MCF 10A (cell line): ENCODE measurements at regions not wholly inside any gene's neighbourhood (a gene's known extent, or its start where the extent isn't known, plus 50 kb on each side); places are given as distances from the start of the nearest gene placed in this dataset.

ENCODE experiments used
- BruUV-seq: library from RNA; stranded (reverse); fragments of 400-500 nt; replicated peaks from 2 replicates; lab custom pipeline; 2021; lab: Mats Ljungman, UMichigan
- CTCF ChIA-PET: fragments of 300-600 bp; sonication (Branson Sonifier 250); formaldehyde crosslinking; extraction: SDS; loops from one replicate; lab custom pipeline; 2021; ENCODE audit warnings: antibody characterized with exemption, inconsistent platforms; lab: Yijun Ruan, JAX
- POLR2A ChIA-PET: fragments of 300-600, 350-650 bp; sonication (Branson Sonifier 250); formaldehyde crosslinking; extraction: SDS; loops from one replicate; lab custom pipeline; 2020; ENCODE audit warnings: antibody characterized with exemption, inconsistent platforms; lab: Yijun Ruan, JAX
- DNase-seq: peaks from one replicate; pipeline ENCODE4 v3.0.0-alpha.2; 2018; ENCODE audit not compliant: unreplicated experiment
- H3K27ac Mint-ChIP-seq: one replicate; pipeline ENCODE4 v1.8.0; 2022; ENCODE audit warnings: mild to moderate bottlenecking, low read depth, mixed read lengths; ENCODE audit not compliant: unreplicated experiment
- H3K27me3 Mint-ChIP-seq: one replicate; pipeline ENCODE4 v1.8.0; 2022; ENCODE audit warnings: mixed read lengths; ENCODE audit not compliant: insufficient read depth, unreplicated experiment
- H3K36me3 Mint-ChIP-seq: one replicate; pipeline ENCODE4 v1.8.0; 2022; ENCODE audit warnings: mild to moderate bottlenecking, moderate library complexity, mixed read lengths; ENCODE audit not compliant: insufficient read depth, unreplicated experiment
- H3K4me1 Mint-ChIP-seq: one replicate; pipeline ENCODE4 v1.8.0; 2022; ENCODE audit warnings: mixed read lengths; ENCODE audit not compliant: insufficient read depth, unreplicated experiment
- H3K4me3 Mint-ChIP-seq: one replicate; pipeline ENCODE4 v1.8.0; 2022; ENCODE audit warnings: mild to moderate bottlenecking, moderate library complexity, mixed read lengths; ENCODE audit not compliant: unreplicated experiment
- H3K9me3 Mint-ChIP-seq: one replicate; pipeline ENCODE4 v1.8.0; 2022; ENCODE audit warnings: mixed read lengths; ENCODE audit not compliant: unreplicated experiment
- intact Hi-C: fragments of 100-400 bp; cut with micrococcal nuclease; formaldehyde crosslinking; loops from 2 replicates; pipeline ENCODE4 v1.14.1; 2022
- TF ChIP-seq, protein P1 (sequence below): fragments of 200-600 bp; IDR thresholded peaks from one replicate; pipeline ENCODE4 v1.8.0; 2022; ENCODE audit warnings: antibody characterized with exemption, mild to moderate bottlenecking; ENCODE audit not compliant: unreplicated experiment

DNA sequence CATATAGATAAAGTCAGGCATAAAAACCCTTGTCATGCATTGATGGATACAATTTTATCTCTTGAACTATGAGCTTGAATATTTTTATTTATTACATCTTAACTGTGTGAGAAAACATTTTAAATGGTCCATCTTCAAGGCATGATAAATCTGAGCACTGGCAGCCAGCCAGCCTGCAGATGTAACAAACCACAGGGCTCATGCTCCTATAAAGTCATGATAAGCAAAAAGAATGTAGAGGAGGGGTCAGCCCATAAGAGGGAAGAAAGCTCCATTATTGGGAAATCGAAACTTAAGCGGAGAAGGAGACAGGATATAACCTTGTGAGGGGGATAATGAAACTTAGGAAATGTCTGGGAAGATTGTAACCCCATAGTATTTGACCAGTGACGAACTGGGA, 839.0 kb downstream of the LRRIQ3 start:
- TF ChIP-seq, protein P1, sequence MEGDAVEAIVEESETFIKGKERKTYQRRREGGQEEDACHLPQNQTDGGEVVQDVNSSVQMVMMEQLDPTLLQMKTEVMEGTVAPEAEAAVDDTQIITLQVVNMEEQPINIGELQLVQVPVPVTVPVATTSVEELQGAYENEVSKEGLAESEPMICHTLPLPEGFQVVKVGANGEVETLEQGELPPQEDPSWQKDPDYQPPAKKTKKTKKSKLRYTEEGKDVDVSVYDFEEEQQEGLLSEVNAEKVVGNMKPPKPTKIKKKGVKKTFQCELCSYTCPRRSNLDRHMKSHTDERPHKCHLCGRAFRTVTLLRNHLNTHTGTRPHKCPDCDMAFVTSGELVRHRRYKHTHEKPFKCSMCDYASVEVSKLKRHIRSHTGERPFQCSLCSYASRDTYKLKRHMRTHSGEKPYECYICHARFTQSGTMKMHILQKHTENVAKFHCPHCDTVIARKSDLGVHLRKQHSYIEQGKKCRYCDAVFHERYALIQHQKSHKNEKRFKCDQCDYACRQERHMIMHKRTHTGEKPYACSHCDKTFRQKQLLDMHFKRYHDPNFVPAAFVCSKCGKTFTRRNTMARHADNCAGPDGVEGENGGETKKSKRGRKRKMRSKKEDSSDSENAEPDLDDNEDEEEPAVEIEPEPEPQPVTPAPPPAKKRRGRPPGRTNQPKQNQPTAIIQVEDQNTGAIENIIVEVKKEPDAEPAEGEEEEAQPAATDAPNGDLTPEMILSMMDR: no peak
- H3K36me3 Mint-ChIP-seq: no peaks in the 10 kb centered on the region
- ChIA-PET POLR2A (interaction anchor here (0.6 kb wide), 1 partner anchor 1123 kb away, joined by 3 read pairs; no protein-coding TSS in a partner anchor), CTCF (interaction anchor here (1.3 kb wide), 1 partner anchor 28 kb away, joined by 3 read pairs; no protein-coding TSS in a partner anchor)
- peaks cover 7% of the 10 kb centered on the region for H3K9me3 Mint-ChIP-seq
- no peak overlapping the region for H3K27ac Mint-ChIP-seq
- intact Hi-C loops: no loop called here
- no peaks in the 10 kb centered on the region for H3K4me1 Mint-ChIP-seq
- no peak overlapping the region for H3K4me3 Mint-ChIP-seq
- DNase-seq: no peak
- H3K27me3 Mint-ChIP-seq: no peaks in the 10 kb centered on the region
- no TSS peak for BruUV-seq

DNA sequence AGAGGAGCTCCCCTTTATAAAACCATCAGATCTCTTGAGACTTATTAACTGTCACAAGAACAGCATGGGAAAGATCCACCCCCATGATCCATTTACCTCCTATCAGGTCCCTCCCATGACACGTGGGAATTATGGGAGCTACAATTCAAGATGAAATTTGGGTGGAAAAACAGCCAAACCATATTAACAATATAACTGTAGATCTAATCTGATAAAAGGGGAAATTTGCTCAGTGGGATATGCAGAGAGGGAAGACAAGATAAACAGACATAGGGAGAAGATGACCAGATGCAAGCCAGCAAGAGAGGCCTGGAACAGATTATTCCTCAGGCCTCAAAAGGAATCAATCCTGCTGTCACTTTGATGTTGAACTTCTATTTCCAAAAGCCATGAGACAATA, 841.5 kb downstream of the LRRIQ3 start:
- Mint-ChIP-seq H3K27ac (no peak overlapping the region), H3K36me3 (no peaks in the 10 kb centered on the region), H3K27me3 (no peaks in the 10 kb centered on the region), H3K4me1 (no peaks in the 10 kb centered on the region), H3K4me3 (no peak overlapping the region), H3K9me3 (peaks cover 7% of the 10 kb centered on the region)
- no TSS peak for BruUV-seq
- ChIA-PET CTCF (no interaction called here), POLR2A (no interaction called here)
- intact Hi-C loops: no loop called here
- TF ChIP-seq, protein P1: no peak
- DNase-seq: no peak

DNA sequence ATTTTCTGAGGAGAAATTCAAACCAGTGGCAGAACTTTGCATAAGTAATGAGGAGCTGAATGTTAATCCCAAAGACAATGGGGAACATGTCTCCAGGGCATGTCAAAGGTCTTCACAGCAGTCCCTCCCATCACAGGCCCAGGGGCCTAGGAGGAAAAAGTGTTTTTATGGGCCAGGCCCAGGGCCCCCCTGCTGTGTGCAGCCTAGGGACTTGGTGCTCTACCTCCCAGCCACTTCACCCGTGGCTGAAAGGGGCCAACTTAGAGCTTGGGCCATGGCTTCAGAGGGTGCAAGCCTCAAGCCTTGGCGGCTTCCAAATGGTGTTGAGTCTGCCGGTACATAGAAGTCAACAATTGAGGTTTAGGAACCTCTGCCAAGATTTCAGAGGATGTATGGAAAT, 854.0 kb downstream of the LRRIQ3 start:
- Mint-ChIP-seq H3K4me1 (no peaks in the 10 kb centered on the region), H3K27ac (no peak overlapping the region), H3K36me3 (no peaks in the 10 kb centered on the region), H3K4me3 (no peak overlapping the region), H3K27me3 (no peaks in the 10 kb centered on the region), H3K9me3 (peaks cover 6% of the 10 kb centered on the region)
- BruUV-seq: no TSS peak
- intact Hi-C loops: no loop called here
- ChIA-PET POLR2A (no interaction called here), CTCF (no interaction called here)
- DNase-seq: no peak
- TF ChIP-seq, protein P1: no peak

DNA sequence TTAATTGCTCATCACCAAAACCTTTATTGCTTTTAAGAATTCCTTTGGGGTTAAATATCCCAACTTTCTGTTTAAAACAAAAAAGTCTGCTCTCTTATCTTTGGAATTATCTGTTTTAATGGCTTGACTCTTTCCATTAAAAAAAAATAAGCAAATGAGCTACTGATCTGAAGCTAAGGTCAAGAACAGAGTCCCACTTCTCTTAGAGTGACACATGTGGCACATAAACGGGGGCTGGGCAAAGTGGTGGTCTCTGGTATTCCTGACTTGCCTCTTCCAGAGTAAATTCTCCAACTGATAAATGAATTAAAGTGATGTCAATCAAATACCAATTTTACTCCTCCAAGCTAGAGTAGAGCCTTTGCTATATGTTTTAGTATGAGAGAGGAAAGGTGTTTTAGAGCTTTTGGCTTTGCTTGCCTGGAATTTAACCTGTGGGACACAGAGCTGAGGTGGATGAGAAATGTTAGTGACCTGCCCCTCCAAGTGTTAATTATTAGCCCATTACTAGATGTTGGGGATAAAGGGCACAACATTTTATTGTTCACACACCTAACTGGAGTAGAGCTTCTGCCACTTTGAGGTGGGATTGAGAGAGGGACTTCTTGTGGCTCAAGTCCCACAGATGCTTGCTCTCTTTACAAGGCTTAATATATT, 864.0 kb downstream of the LRRIQ3 start:
- Mint-ChIP-seq H3K4me3 (no peak overlapping the region), H3K27me3 (no peaks in the 10 kb centered on the region), H3K27ac (no peak overlapping the region), H3K36me3 (no peaks in the 10 kb centered on the region), H3K4me1 (no peaks in the 10 kb centered on the region), H3K9me3 (peaks cover 17% of the 10 kb centered on the region)
- TF ChIP-seq, protein P1: no peak
- no peak for DNase-seq
- CTCF ChIA-PET: interaction anchor here (0.6 kb wide), 3 partner anchors 116 to 558 kb away, joined by 3 read pairs; no protein-coding TSS in a partner anchor
- intact Hi-C loops: no loop called here
- no TSS peak for BruUV-seq
- POLR2A ChIA-PET: no interaction called here
